Activated CD4-positive, alpha-beta T cell treated with anti-CD3 and anti-CD28 coated beads for 36 hours (primary cell): ENCODE measurements at regions not wholly inside any gene's neighbourhood (a gene's known extent, or its start where the extent isn't known, plus 50 kb on each side); places are given as distances from the start of the nearest gene placed in this dataset.
"Not testable (repeated sequence)": the region's sequence is repeated elsewhere in the genome, so short reads cannot be mapped to it uniquely, and the experiment has no call there.

Experiments used
- ATAC-seq: fragments of 200-7000 bp; cut with Tn5 transposase; one replicate; pipeline ENCODE4 v1.10.0; 2021; ENCODE audit warnings: mild to moderate bottlenecking, moderate library complexity
- CTCF ChIA-PET: fragments of 350-600 bp; sonication (Branson Sonifier 250); formaldehyde crosslinking; loops from one replicate; lab custom pipeline; 2021; ENCODE audit warnings: antibody characterized with exemption; lab: Charles Lee
- POLR2A ChIA-PET: fragments of 350-600 bp; sonication (Branson Sonifier 250); formaldehyde crosslinking; loops from one replicate; lab custom pipeline; 2021; ENCODE audit warnings: antibody characterized with exemption, inconsistent platforms; lab: Charles Lee
- DNase-seq: peaks from one replicate; pipeline ENCODE4 v3.0.0-alpha.2; 2020
- H3K27ac Mint-ChIP-seq: one replicate; pipeline ENCODE4 v1.8.0; 2021; ENCODE audit warnings: mixed read lengths
- H3K27me3 Mint-ChIP-seq: one replicate; pipeline ENCODE4 v1.8.0; 2021; ENCODE audit warnings: mixed read lengths
- H3K36me3 Mint-ChIP-seq: one replicate; pipeline ENCODE4 v1.8.0; 2021; ENCODE audit warnings: low read depth, mixed read lengths
- H3K4me1 Mint-ChIP-seq: one replicate; pipeline ENCODE4 v1.8.0; 2021; ENCODE audit warnings: mixed read lengths
- H3K4me3 Mint-ChIP-seq: one replicate; pipeline ENCODE4 v1.8.0; 2021; ENCODE audit warnings: mild to moderate bottlenecking, moderate library complexity, mixed read lengths
- H3K9me3 Mint-ChIP-seq: one replicate; pipeline ENCODE4 v1.8.0; 2021; ENCODE audit warnings: low read depth, mixed read lengths
- intact Hi-C, 2 experiments: fragments of 100-400 bp; cut with DNase I in 1 of 2; cut with micrococcal nuclease in 1 of 2; formaldehyde crosslinking; loops; one replicate each; pipeline versions ENCODE4 v1.14.2 to v1.15.1; 2022 to 2024; cut with DNase I, micrococcal nuclease

GRCh38 chr16:59470556-59470955 is 736.4 kb upstream of the GOT2 start:
- POLR2A ChIA-PET, result no interaction called here
- intact Hi-C loops, result no loop called here
- CTCF ChIA-PET, result no interaction called here
- H3K4me3 Mint-ChIP-seq, result no peak overlapping the region
- H3K9me3 Mint-ChIP-seq, result peaks cover 8% of the 10 kb centered on the region
- DNase-seq (no peak), ATAC-seq (no peak)
- no peaks in the 10 kb centered on the region for H3K4me1 Mint-ChIP-seq
- no peaks in the 10 kb centered on the region for H3K36me3 Mint-ChIP-seq
- no peaks in the 10 kb centered on the region for H3K27me3 Mint-ChIP-seq
- H3K27ac Mint-ChIP-seq, result no peak overlapping the region

- DNase-seq (no peak), ATAC-seq (no peak)
- Mint-ChIP-seq H3K4me1 (no peaks in the 10 kb centered on the region), H3K4me3 (no peak overlapping the region), H3K27me3 (no peaks in the 10 kb centered on the region), H3K36me3 (no peaks in the 10 kb centered on the region), H3K27ac (no peak overlapping the region), H3K9me3 (peaks cover 4% of the 10 kb centered on the region)
- POLR2A ChIA-PET, result no interaction called here
- CTCF ChIA-PET, result no interaction called here
- intact Hi-C loops, result no loop called here
Observed at GRCh38 chr16:59469266-59469665, 735.1 kb upstream of the GOT2 start.

- ChIA-PET POLR2A (no interaction called here), CTCF (no interaction called here)
- Mint-ChIP-seq H3K4me3 (no peak overlapping the region), H3K27me3 (no peaks in the 10 kb centered on the region), H3K9me3 (peaks cover 7% of the 10 kb centered on the region), H3K4me1 (peaks cover 2% of the 10 kb centered on the region), H3K36me3 (no peaks in the 10 kb centered on the region), H3K27ac (no peak overlapping the region)
- DNase-seq, result no peak
- intact Hi-C loops, result no loop called here
- ATAC-seq, result no peak
Observed at GRCh38 chr16:59463776-59464175, 729.7 kb upstream of the GOT2 start.

GRCh38 chr16:59459806-59460205 is 725.7 kb upstream of the GOT2 start:
- no peaks in the 10 kb centered on the region for H3K36me3 Mint-ChIP-seq
- ChIA-PET POLR2A (no interaction called here), CTCF (no interaction called here)
- H3K4me1 Mint-ChIP-seq, result peaks cover 2% of the 10 kb centered on the region
- ATAC-seq (no peak), DNase-seq (no peak)
- intact Hi-C loops, result no loop called here
- H3K9me3 Mint-ChIP-seq, result peaks cover 6% of the 10 kb centered on the region
- no peaks in the 10 kb centered on the region for H3K27me3 Mint-ChIP-seq
- no peak overlapping the region for H3K27ac Mint-ChIP-seq
- H3K4me3 Mint-ChIP-seq, result no peak overlapping the region

- CTCF ChIA-PET, result no interaction called here
- Mint-ChIP-seq H3K27me3 (no peaks in the 10 kb centered on the region), H3K9me3 (peaks cover 10% of the 10 kb centered on the region), H3K27ac (no peak overlapping the region), H3K4me1 (no peaks in the 10 kb centered on the region), H3K4me3 (no peak overlapping the region), H3K36me3 (no peaks in the 10 kb centered on the region)
- no peak for ATAC-seq
- DNase-seq, result no peak
- intact Hi-C loops, result no loop called here
- POLR2A ChIA-PET, result no interaction called here
Observed at GRCh38 chr16:59455497-59455896, 721.4 kb upstream of the GOT2 start.

GRCh38 chr16:59450513-59450912 is 716.4 kb upstream of the GOT2 start:
- H3K27ac Mint-ChIP-seq, intact Hi-C loops: not testable (repeated sequence)

GRCh38 chr16:59440502-59440901 is 706.4 kb upstream of the GOT2 start:
- no peak for ATAC-seq
- ChIA-PET CTCF (no interaction called here), POLR2A (no interaction called here)
- H3K4me3 Mint-ChIP-seq, result no peak overlapping the region
- no peaks in the 10 kb centered on the region for H3K4me1 Mint-ChIP-seq
- intact Hi-C loops, result no loop called here
- no peak for DNase-seq
- no peaks in the 10 kb centered on the region for H3K27me3 Mint-ChIP-seq
- H3K27ac Mint-ChIP-seq, result no peak overlapping the region
- no peaks in the 10 kb centered on the region for H3K36me3 Mint-ChIP-seq
- H3K9me3 Mint-ChIP-seq, result peaks cover 8% of the 10 kb centered on the region

More at GRCh38 chr16:59450513-59450912, 716.4 kb upstream of the GOT2 start:
- H3K4me1 Mint-ChIP-seq, CTCF ChIA-PET, H3K36me3 Mint-ChIP-seq, POLR2A ChIA-PET, H3K4me3 Mint-ChIP-seq, DNase-seq, H3K27me3 Mint-ChIP-seq, ATAC-seq: not testable (repeated sequence)
- H3K9me3 Mint-ChIP-seq, result peaks cover 12% of the 10 kb centered on the region

GRCh38 chr16:59432896-59433295 is 698.8 kb upstream of the GOT2 start:
- Mint-ChIP-seq H3K4me1 (no peaks in the 10 kb centered on the region), H3K9me3 (peaks cover 1% of the 10 kb centered on the region), H3K27me3 (no peaks in the 10 kb centered on the region), H3K4me3 (no peak overlapping the region), H3K27ac (no peak overlapping the region), H3K36me3 (no peaks in the 10 kb centered on the region)
- no peak for ATAC-seq
- intact Hi-C loops, result no loop called here
- CTCF ChIA-PET, result no interaction called here
- no peak for DNase-seq
- POLR2A ChIA-PET, result no interaction called here

GRCh38 chr16:59432276-59432675 is 698.2 kb upstream of the GOT2 start:
- H3K4me1 Mint-ChIP-seq, result no peaks in the 10 kb centered on the region
- CTCF ChIA-PET, result no interaction called here
- H3K27me3 Mint-ChIP-seq, result no peaks in the 10 kb centered on the region
- no peaks in the 10 kb centered on the region for H3K36me3 Mint-ChIP-seq
- POLR2A ChIA-PET, result no interaction called here
- ATAC-seq (no peak), DNase-seq (no peak)
- H3K9me3 Mint-ChIP-seq, result peaks cover 1% of the 10 kb centered on the region
- H3K4me3 Mint-ChIP-seq, result no peak overlapping the region
- intact Hi-C loops, result no loop called here
- no peak overlapping the region for H3K27ac Mint-ChIP-seq

- Mint-ChIP-seq H3K9me3 (no peaks in the 10 kb centered on the region), H3K4me3 (no peak overlapping the region), H3K36me3 (no peaks in the 10 kb centered on the region), H3K27ac (no peak overlapping the region), H3K27me3 (no peaks in the 10 kb centered on the region), H3K4me1 (no peaks in the 10 kb centered on the region)
- intact Hi-C loops, result no loop called here
- CTCF ChIA-PET, result no interaction called here
- POLR2A ChIA-PET, result no interaction called here
- ATAC-seq, result no peak
- DNase-seq, result no peak
Observed at GRCh38 chr16:59424714-59425273, 690.7 kb upstream of the GOT2 start.

- H3K36me3 Mint-ChIP-seq, result no peaks in the 10 kb centered on the region
- H3K4me1 Mint-ChIP-seq, result no peaks in the 10 kb centered on the region
- H3K4me3 Mint-ChIP-seq, result no peak overlapping the region
- no peak overlapping the region for H3K27ac Mint-ChIP-seq
- no peaks in the 10 kb centered on the region for H3K27me3 Mint-ChIP-seq
- H3K9me3 Mint-ChIP-seq, result no peaks in the 10 kb centered on the region
- no peak for ATAC-seq
- ChIA-PET POLR2A (no interaction called here), CTCF (no interaction called here)
- DNase-seq, result no peak
- intact Hi-C loops, result no loop called here
Observed at GRCh38 chr16:59411961-59412841, 678.1 kb upstream of the GOT2 start.

- H3K9me3 Mint-ChIP-seq, result no peaks in the 10 kb centered on the region
- ATAC-seq, result no peak
- no peak for DNase-seq
- ChIA-PET CTCF (no interaction called here), POLR2A (no interaction called here)
- intact Hi-C loops, result no loop called here
- H3K36me3 Mint-ChIP-seq, result no peaks in the 10 kb centered on the region
- H3K4me1 Mint-ChIP-seq, result no peaks in the 10 kb centered on the region
- H3K4me3 Mint-ChIP-seq, result no peak overlapping the region
- no peaks in the 10 kb centered on the region for H3K27me3 Mint-ChIP-seq
- no peak overlapping the region for H3K27ac Mint-ChIP-seq
Observed at GRCh38 chr16:59410451-59410850, 676.3 kb upstream of the GOT2 start.
